Activated naive CD4-positive, alpha-beta T cell treated with anti-CD3 and anti-CD28 coated beads, Interleukin-2, amount 10 ng/mL, durations not matched to agents 7 days and 5 days (primary cell): ENCODE measurements at regions not wholly inside any gene's neighbourhood (a gene's known extent, or its start where the extent isn't known, plus 50 kb on each side); places are given as distances from the start of the nearest gene placed in this dataset.

Experiments
- CTCF ChIA-PET: fragments of 350-600 bp; sonication (Branson Sonifier 250); formaldehyde crosslinking; loops from one replicate; lab custom pipeline; 2021; ENCODE audit warnings: antibody characterized with exemption; lab: Charles Lee
- DNase-seq: peaks from one replicate; pipeline ENCODE4 v3.0.0-alpha.2; 2020
- H3K27ac Mint-ChIP-seq: one replicate; pipeline ENCODE4 v1.8.0; 2021; ENCODE audit warnings: mild to moderate bottlenecking, moderate library complexity, mixed read lengths
- H3K27me3 Mint-ChIP-seq: one replicate; pipeline ENCODE4 v1.8.0; 2021; ENCODE audit warnings: mild to moderate bottlenecking, mixed read lengths
- H3K36me3 Mint-ChIP-seq: one replicate; pipeline ENCODE4 v1.8.0; 2021; ENCODE audit warnings: mixed read lengths
- H3K4me1 Mint-ChIP-seq: one replicate; pipeline ENCODE4 v1.8.0; 2021; ENCODE audit warnings: mixed read lengths
- H3K4me3 Mint-ChIP-seq: one replicate; pipeline ENCODE4 v1.8.0; 2021; ENCODE audit warnings: mild to moderate bottlenecking, moderate library complexity, mixed read lengths
- H3K9me3 Mint-ChIP-seq: one replicate; pipeline ENCODE4 v1.8.0; 2021; ENCODE audit warnings: mixed read lengths

DNA sequence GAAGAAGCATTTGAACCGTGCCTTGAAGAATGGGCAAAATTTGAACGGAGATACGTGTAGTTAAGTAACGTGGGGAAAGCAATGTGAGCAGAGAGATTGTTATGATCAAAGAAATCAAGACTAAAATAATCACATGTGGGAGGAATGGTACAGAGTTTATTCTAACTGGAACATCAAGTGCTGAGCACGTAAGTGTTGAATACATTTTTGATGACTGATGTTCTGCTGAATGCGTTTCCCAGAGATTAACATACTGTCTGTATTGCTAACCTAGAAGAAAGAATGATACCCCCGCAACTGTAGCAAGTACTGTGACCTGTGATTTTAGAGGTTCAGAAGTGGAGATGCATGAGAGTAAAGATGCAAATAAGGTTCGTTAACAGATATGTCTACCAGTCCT is 146.9 kb upstream of the EPHA7 start:
- CTCF ChIA-PET, result no interaction called here
- no peaks in the 10 kb centered on the region for H3K36me3 Mint-ChIP-seq
- no peaks in the 10 kb centered on the region for H3K27me3 Mint-ChIP-seq

DNA sequence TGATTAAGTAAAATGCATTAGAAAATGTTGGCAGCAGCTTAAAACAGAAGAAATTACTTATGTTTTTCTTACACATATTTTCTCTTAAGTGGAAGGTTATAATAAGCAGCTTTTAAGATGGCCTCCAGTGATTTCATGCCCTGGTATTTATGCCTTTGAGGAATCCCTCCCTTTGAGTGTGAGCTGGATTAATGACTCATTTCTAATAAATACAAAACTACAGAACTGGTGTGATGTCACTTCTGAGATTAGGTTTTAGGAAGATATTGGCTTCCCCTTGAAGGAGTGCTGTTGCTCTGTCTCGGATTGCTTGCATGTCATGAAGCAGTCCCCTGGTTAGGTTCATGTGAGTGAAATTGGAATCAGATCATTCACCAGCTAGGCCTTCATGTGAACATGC is 143.2 kb upstream of the EPHA7 start:
- Mint-ChIP-seq H3K27me3 (no peaks in the 10 kb centered on the region), H3K4me1 (no peaks in the 10 kb centered on the region), H3K27ac (no peak overlapping the region), H3K4me3 (no peak overlapping the region), H3K9me3 (peaks cover 2% of the 10 kb centered on the region), H3K36me3 (no peaks in the 10 kb centered on the region)
- DNase-seq, result no peak
- CTCF ChIA-PET, result no interaction called here

More for the DNA sequence above, 146.9 kb upstream of the EPHA7 start:
- Mint-ChIP-seq H3K4me1 (no peaks in the 10 kb centered on the region), H3K9me3 (peaks cover 2% of the 10 kb centered on the region), H3K27ac (no peak overlapping the region), H3K4me3 (no peak overlapping the region)
- no peak for DNase-seq

DNA sequence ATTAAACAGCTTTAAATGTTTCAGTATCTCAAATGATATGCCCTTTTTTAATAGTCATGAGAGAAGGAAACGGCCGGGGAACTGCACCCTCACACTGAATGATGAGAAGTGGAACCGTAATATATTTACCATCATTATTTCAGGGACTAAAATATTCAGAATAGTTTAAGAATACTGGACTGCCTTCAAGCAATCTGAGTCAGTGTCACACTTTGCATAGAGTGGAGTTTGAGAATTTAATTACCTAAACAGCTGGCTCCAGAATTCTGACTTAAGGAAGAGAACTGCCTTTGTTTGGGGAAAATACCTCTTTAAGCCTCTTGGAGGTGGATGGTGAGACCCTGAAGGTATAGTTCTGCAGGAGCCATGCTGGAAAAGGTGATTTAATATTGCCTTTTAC is 135.9 kb upstream of the EPHA7 start:
- CTCF ChIA-PET, result no interaction called here
- Mint-ChIP-seq H3K27ac (no peak overlapping the region), H3K9me3 (no peaks in the 10 kb centered on the region), H3K4me3 (no peak overlapping the region), H3K36me3 (no peaks in the 10 kb centered on the region), H3K4me1 (no peaks in the 10 kb centered on the region), H3K27me3 (no peaks in the 10 kb centered on the region)
- no peak for DNase-seq

DNA sequence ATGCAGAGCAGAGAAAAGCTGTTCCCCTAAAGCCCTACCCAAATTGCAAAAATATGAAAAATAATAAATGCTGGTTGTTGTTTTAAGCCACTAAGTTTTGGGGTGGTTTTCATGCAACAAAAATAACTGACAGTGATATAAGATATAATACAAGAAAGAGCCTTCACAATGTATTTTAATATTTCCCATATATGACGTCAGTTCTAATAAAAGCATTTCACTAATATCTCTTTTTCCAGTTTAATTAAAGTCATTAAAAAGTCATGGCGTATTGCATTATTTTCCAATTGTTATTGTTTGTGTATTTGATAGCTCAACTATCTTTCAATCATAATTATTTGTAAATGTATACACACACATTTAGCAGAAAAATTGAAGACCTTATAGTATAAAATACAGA is 134.7 kb upstream of the EPHA7 start:
- Mint-ChIP-seq H3K27me3 (no peaks in the 10 kb centered on the region), H3K27ac (no peak overlapping the region), H3K9me3 (no peaks in the 10 kb centered on the region), H3K36me3 (no peaks in the 10 kb centered on the region), H3K4me1 (no peaks in the 10 kb centered on the region), H3K4me3 (no peak overlapping the region)
- CTCF ChIA-PET, result no interaction called here
- DNase-seq, result no peak

DNA sequence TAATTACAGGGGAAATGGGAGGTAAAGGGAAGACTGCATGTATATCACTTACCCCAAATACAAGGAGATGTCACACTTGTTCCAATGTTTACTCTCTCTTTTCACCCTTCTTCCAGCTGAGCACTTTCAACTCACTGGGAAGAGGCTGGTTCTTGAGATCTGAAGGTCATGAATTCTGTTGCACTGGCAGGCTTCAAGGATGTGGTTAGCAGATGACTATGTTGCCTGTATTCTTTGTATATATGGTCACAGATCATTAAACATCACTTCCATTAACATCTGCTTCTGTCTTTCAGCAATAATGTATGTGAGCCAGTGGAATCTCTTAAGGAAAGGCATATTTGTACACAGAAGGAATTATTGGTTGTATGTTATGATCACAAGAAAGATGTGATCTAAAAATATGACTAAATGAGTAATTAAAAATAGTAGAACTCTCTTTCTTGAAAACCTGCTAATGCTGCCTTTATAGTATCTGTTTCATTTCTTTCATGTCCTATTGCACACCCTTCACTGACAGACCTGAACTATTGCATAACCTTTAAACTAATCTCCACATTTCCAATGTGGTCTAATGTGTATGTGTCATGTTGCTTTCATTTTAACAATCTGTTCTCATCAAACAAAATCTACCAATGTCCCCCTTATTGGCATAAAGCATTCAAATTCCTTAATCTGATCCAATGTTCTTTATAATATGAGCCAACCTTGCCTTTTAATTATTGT is 131.4 kb upstream of the EPHA7 start:
- H3K4me1 Mint-ChIP-seq, result no peaks in the 10 kb centered on the region
- no peaks in the 10 kb centered on the region for H3K27me3 Mint-ChIP-seq
- H3K4me3 Mint-ChIP-seq, result no peak overlapping the region
- CTCF ChIA-PET, result no interaction called here
- no peak for DNase-seq
- H3K9me3 Mint-ChIP-seq, result peaks cover 6% of the 10 kb centered on the region
- no peaks in the 10 kb centered on the region for H3K36me3 Mint-ChIP-seq
- no peak overlapping the region for H3K27ac Mint-ChIP-seq

DNA sequence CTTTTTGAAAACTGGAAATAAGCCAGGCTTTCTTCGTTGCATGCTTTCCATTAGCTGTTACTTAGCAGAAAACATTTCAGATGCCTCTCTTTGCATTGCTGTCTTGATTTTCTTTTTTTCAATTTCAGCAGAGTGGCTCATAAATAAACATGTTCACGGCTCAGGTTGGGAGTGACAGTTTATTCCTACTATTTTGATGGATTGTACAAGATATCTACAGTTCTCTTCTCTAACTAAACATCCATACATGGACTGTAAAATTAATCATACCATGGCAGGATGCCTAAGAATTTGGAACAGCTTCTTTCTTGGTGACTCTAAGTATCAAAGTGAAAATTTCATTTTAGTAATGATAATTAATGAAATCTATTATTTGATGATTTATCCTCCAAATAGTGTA is 130.5 kb upstream of the EPHA7 start:
- Mint-ChIP-seq H3K4me1 (no peaks in the 10 kb centered on the region), H3K27ac (no peak overlapping the region), H3K9me3 (peaks cover 6% of the 10 kb centered on the region), H3K36me3 (no peaks in the 10 kb centered on the region), H3K4me3 (no peak overlapping the region), H3K27me3 (no peaks in the 10 kb centered on the region)
- DNase-seq, result no peak
- CTCF ChIA-PET, result no interaction called here

DNA sequence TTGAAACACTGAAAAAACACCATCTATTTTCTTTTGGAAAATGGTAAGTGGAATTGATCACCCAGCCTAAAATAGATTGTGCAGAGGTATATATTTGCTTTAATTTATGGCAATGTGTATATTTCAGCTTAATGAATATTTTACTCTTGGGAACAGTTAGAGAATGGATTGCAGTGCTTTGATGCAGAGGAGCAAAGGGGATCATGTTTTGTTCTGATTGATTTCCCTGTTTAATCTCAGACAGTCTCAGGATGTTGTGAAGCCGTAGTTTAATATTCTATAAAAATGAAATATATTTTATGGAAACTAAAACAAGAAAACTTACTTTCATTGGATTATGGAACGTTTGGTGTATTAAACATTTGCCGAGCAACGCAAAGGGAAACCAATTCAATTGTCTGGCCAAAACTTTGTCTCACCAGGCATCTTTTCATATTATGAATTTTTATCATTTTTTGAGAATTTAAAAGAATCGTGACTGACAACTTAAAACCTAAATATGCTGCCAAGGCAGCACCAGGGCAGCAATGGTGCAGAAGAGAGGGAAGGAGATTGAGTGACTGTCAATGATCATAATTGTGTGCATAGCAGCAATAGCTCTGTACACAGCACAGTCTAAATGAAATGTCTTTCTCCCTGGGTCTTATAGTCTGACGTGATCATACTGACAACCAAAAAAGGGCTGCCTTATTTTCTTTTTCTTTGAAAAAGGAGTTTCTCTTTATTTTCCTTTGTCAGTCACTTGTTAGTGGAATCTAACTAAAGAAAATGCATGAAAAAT is 105.5 kb upstream of the EPHA7 start:
- no peak for DNase-seq
- CTCF ChIA-PET, result no interaction called here
- no peak overlapping the region for H3K4me3 Mint-ChIP-seq
- H3K4me1 Mint-ChIP-seq, result no peaks in the 10 kb centered on the region
- no peaks in the 10 kb centered on the region for H3K9me3 Mint-ChIP-seq
- no peak overlapping the region for H3K27ac Mint-ChIP-seq
- no peaks in the 10 kb centered on the region for H3K36me3 Mint-ChIP-seq
- H3K27me3 Mint-ChIP-seq, result no peaks in the 10 kb centered on the region

DNA sequence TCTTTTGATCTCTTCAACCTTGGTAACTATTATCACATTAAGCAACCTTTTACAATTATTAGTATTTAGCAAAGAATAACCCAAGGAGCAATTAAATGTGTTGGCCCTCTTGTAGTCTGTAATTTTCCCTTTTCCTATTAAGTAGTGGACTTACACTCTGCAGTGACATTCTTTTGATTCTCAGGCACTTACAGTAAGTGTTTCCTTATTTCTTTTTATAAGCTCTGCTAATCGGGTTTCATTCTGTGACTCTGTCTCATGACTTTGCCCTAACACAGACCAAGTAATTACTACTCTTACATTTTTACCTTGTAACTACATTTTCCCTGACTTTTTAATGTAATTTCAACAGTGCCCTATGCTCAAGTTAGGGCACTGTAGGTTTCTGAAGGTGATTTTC is 104.0 kb upstream of the EPHA7 start:
- no peaks in the 10 kb centered on the region for H3K27me3 Mint-ChIP-seq
- CTCF ChIA-PET, result no interaction called here
- no peak for DNase-seq
- peaks cover 2% of the 10 kb centered on the region for H3K9me3 Mint-ChIP-seq
- H3K27ac Mint-ChIP-seq, result no peak overlapping the region
- H3K4me3 Mint-ChIP-seq, result no peak overlapping the region
- H3K4me1 Mint-ChIP-seq, result no peaks in the 10 kb centered on the region
- no peaks in the 10 kb centered on the region for H3K36me3 Mint-ChIP-seq

DNA sequence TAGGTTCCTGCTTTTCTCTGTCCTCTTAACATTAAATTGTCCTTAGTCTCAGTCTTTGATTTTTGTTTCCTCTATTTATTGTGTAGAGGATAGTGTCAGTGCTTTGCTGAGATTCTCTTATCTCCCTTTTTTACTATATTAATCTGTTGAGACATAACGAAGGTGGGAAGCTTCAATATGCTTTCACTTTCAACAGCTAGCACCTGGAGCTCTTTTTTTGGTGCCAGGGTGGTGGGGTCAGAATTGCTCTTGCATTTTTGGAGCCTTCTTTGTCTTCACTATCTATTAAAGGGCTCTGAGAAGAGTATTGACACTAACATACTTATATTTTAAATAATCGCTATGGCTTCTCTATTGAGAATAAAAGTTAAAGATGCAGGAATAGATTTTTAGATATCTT is 97.1 kb upstream of the EPHA7 start:
- Mint-ChIP-seq H3K4me1 (no peaks in the 10 kb centered on the region), H3K27me3 (no peaks in the 10 kb centered on the region), H3K36me3 (no peaks in the 10 kb centered on the region), H3K4me3 (no peak overlapping the region), H3K27ac (no peak overlapping the region), H3K9me3 (peaks cover 2% of the 10 kb centered on the region)
- CTCF ChIA-PET, result no interaction called here
- no peak for DNase-seq

DNA sequence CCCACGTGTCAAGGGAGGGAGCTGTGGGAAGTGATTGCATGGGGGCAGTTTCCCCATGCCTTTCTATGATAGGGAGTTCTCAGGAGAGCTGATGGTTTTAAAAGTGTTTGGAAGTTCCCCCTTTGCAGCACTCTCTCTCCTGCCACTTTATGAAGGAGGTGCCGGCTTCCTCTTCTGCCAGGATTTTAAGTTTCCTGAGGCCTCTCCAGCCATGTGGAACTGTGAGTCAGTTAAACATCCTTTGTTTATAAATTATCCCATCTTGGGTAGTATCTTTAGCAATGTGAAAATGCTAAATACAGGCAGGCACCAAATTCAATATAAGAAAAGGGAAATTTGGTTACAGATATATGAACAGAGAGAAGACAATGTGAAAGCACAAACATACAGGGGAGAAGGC is 96.4 kb upstream of the EPHA7 start:
- peaks cover 2% of the 10 kb centered on the region for H3K9me3 Mint-ChIP-seq
- H3K27me3 Mint-ChIP-seq, result no peaks in the 10 kb centered on the region
- no peak for DNase-seq
- no peak overlapping the region for H3K27ac Mint-ChIP-seq
- CTCF ChIA-PET, result no interaction called here
- H3K36me3 Mint-ChIP-seq, result no peaks in the 10 kb centered on the region
- H3K4me3 Mint-ChIP-seq, result no peak overlapping the region
- H3K4me1 Mint-ChIP-seq, result no peaks in the 10 kb centered on the region

DNA sequence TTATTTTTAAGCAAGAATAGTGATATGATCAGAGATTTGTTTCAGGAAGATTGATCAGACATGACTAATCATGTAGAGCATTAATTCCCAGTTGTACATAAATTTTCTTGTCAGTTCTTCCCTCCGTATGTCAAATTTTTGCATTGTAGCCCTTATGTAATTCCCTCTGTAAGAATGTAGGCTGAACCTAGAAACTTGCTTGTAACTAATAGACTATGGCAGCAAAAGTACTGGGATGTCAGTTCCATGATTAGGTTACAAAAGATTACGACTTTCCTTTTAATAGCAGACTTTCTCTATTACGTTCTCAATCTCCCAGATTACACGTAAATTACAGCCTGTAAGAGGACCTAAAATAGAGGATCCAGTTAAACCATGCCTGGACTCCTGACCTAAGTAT is 79.4 kb upstream of the EPHA7 start:
- no peaks in the 10 kb centered on the region for H3K27me3 Mint-ChIP-seq
- H3K4me3 Mint-ChIP-seq, result no peak overlapping the region
- no peak for DNase-seq
- CTCF ChIA-PET, result no interaction called here
- no peak overlapping the region for H3K27ac Mint-ChIP-seq
- H3K36me3 Mint-ChIP-seq, result no peaks in the 10 kb centered on the region
- H3K9me3 Mint-ChIP-seq, result peaks cover 2% of the 10 kb centered on the region
- no peaks in the 10 kb centered on the region for H3K4me1 Mint-ChIP-seq

DNA sequence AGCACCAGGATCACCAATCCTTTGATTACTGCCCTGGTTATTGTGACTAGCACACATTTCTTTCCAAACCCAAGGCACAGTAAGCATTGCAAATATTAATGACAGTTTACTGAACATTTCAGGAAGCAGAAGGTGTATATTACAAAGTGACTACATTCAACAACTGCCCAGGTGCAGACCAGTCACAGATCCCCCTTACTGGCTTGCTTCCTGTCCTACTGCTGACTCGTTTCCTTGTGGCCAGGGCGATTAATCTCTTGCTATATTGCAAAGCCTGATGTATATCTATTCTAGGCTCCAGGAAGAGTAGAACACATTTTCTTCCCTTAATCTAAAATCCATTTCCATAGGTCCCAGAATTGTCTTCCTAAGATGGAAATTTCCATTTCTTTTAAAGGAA is 77.2 kb upstream of the EPHA7 start:
- Mint-ChIP-seq H3K4me1 (no peaks in the 10 kb centered on the region), H3K9me3 (no peaks in the 10 kb centered on the region), H3K4me3 (no peak overlapping the region), H3K27ac (no peak overlapping the region), H3K27me3 (no peaks in the 10 kb centered on the region), H3K36me3 (no peaks in the 10 kb centered on the region)
- CTCF ChIA-PET, result no interaction called here
- no peak for DNase-seq

DNA sequence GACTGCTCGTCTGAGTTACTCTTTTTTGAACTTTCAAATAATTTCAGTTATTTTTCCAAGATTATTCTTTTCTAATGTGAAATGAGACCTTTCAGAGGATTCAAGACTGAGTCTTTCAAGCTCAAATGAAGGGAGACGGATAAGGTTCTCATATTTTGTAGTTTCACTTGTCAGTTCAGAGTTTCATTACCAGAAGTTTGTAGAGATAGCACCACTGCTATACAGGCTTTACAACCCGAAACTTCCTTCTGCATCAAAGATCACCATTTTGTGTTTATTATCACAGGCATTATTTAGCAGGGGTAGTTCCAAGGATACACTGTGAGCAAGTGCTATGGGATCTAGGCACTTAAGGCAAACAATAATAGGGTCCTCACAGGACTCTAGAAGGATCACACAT is 74.7 kb upstream of the EPHA7 start:
- Mint-ChIP-seq H3K9me3 (no peaks in the 10 kb centered on the region), H3K27me3 (no peaks in the 10 kb centered on the region), H3K4me3 (no peak overlapping the region), H3K4me1 (no peaks in the 10 kb centered on the region), H3K36me3 (no peaks in the 10 kb centered on the region), H3K27ac (no peak overlapping the region)
- DNase-seq, result no peak
- CTCF ChIA-PET, result no interaction called here

DNA sequence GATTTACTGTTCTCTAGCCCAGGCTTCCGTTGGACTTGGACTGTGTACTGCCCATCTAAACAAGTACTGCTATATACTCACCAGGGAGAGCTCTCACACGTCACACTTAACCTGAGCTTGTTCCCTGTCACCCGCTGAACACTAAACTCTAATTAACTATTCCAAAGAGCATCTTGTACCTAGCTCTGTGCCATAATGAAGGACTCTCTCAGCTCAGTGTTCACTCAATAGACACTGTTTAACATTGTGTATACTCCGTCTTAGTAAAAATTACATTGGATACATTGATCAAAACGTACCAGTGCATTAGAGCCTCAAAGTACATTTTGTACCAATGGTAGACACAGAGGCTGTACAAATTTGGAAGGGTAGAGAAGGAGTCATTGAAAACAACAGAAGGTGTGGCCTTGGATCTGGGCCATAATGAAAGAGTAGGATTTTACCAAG is 55.4 kb upstream of the EPHA7 start:
- DNase-seq, result no peak
- Mint-ChIP-seq H3K36me3 (no peaks in the 10 kb centered on the region), H3K9me3 (peaks cover 8% of the 10 kb centered on the region), H3K27me3 (no peaks in the 10 kb centered on the region), H3K4me3 (no peak overlapping the region), H3K27ac (no peak overlapping the region), H3K4me1 (no peaks in the 10 kb centered on the region)
- CTCF ChIA-PET, result no interaction called here

DNA sequence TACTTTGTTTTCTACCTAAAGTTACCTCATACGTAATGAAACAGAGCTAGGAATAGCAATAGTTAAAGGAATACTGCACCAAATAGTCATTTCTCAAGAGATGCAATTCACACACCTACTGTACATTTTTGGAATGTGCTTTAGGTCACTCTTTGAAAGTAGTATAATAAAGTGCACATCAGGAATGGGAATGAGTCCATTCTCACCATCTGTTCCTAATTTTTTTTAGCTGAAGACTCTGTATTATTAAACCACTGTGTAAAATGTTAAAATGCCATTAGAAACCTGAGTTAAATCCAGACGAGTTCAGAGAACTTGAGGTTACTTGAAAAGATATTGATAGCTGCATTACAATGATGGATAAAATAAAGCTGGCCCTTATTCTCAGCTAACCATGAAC is 51.9 kb upstream of the EPHA7 start:
- CTCF ChIA-PET, result no interaction called here
- Mint-ChIP-seq H3K4me3 (no peak overlapping the region), H3K4me1 (no peaks in the 10 kb centered on the region), H3K27ac (no peak overlapping the region), H3K27me3 (no peaks in the 10 kb centered on the region), H3K36me3 (no peaks in the 10 kb centered on the region), H3K9me3 (peaks cover 8% of the 10 kb centered on the region)
- DNase-seq, result no peak
